H9 (cell line): ENCODE measurements at regions not wholly inside any gene's neighbourhood (a gene's known extent, or its start where the extent isn't known, plus 50 kb on each side); places are given as distances from the start of the nearest gene placed in this dataset.

Source experiments
- DNase-seq: peaks from one replicate; pipeline ENCODE4 v3.0.0-alpha.2; 2017
- H2AFZ ChIP-seq: one replicate; pipeline ENCODE4 v1.6.1; 2013; ENCODE audit warnings: mild to moderate bottlenecking, low read length, control low read depth, moderate library complexity
- H2AK5ac ChIP-seq: 2 replicates; pipeline ENCODE4 v1.6.1; 2013; ENCODE audit warnings: low read length, control low read depth, mixed read lengths; ENCODE audit not compliant: insufficient read length
- H2BK120ac ChIP-seq: one replicate; pipeline ENCODE4 v1.6.1; 2013; ENCODE audit warnings: low read depth, mild to moderate bottlenecking, low read length, control low read depth, inconsistent platforms; ENCODE audit not compliant: poor library complexity, severe bottlenecking
- H2BK12ac ChIP-seq: 2 replicates; pipeline ENCODE4 v1.6.1; 2013; ENCODE audit warnings: low read length, control low read depth, mixed read lengths, low read depth; ENCODE audit not compliant: insufficient read length
- H2BK15ac ChIP-seq: 2 replicates; pipeline ENCODE4 v1.6.1; 2013; ENCODE audit warnings: low read depth, low read length, control low read depth
- H2BK20ac ChIP-seq: one replicate; pipeline ENCODE4 v1.6.1; 2013; ENCODE audit warnings: low read depth, mild to moderate bottlenecking, low read length, control low read depth, inconsistent platforms; ENCODE audit not compliant: poor library complexity, severe bottlenecking
- H2BK5ac ChIP-seq: 2 replicates; pipeline ENCODE4 v1.6.1; 2013; ENCODE audit warnings: low read length, control low read depth, mixed read lengths; ENCODE audit not compliant: insufficient read length
- H3K14ac ChIP-seq: 2 replicates; pipeline ENCODE4 v1.6.1; 2013; ENCODE audit warnings: low read length, control low read depth; ENCODE audit not compliant: insufficient read depth
- H3K18ac ChIP-seq: 2 replicates; pipeline ENCODE4 v1.6.1; 2013; ENCODE audit warnings: low read depth, mild to moderate bottlenecking, mixed read lengths, low read length, control low read depth; ENCODE audit not compliant: insufficient read length
- H3K23ac ChIP-seq: 2 replicates; pipeline ENCODE4 v1.6.1; 2013; ENCODE audit warnings: low read length, control low read depth, mixed read lengths, low read depth; ENCODE audit not compliant: insufficient read length
- H3K23me2 ChIP-seq: 2 replicates; pipeline ENCODE4 v1.6.1; 2013; ENCODE audit warnings: low read depth, mild to moderate bottlenecking, mixed read lengths, low read length, control low read depth; ENCODE audit not compliant: insufficient read length, poor library complexity, severe bottlenecking
- H3K27ac ChIP-seq: 2 replicates; pipeline ENCODE4 v1.5.1; 2013; ENCODE audit warnings: low read length, control low read depth, mixed read lengths, low read depth; ENCODE audit not compliant: insufficient read length
- H3K27me3 ChIP-seq: 2 replicates; pipeline ENCODE4 v1.6.1; 2013; ENCODE audit warnings: low read length, control low read depth, inconsistent platforms; ENCODE audit not compliant: insufficient read depth
- H3K4ac ChIP-seq: 2 replicates; pipeline ENCODE4 v1.6.1; 2013; ENCODE audit warnings: low read depth, mild to moderate bottlenecking, control low read depth, inconsistent platforms, low read length, moderate library complexity
- H3K4me1 ChIP-seq: 2 replicates; pipeline ENCODE4 v1.6.1; 2013; ENCODE audit warnings: low read length, control low read depth, inconsistent platforms; ENCODE audit not compliant: insufficient read depth
- H3K4me2 ChIP-seq: 2 replicates; pipeline ENCODE4 v1.6.1; 2013; ENCODE audit warnings: low read length, control low read depth, mixed read lengths; ENCODE audit not compliant: insufficient read length, insufficient read depth
- H3K56ac ChIP-seq: 2 replicates; pipeline ENCODE4 v1.6.1; 2013; ENCODE audit warnings: low read depth, mild to moderate bottlenecking, mixed read lengths, low read length, control low read depth; ENCODE audit not compliant: insufficient read length
- H3K79me1 ChIP-seq: 2 replicates; pipeline ENCODE4 v1.6.1; 2013; ENCODE audit warnings: low read depth, mild to moderate bottlenecking, moderate library complexity, low read length, control low read depth, inconsistent platforms; ENCODE audit not compliant: insufficient read depth, poor library complexity, severe bottlenecking
- H3K79me2 ChIP-seq: 2 replicates; pipeline ENCODE4 v1.6.1; 2013; ENCODE audit warnings: low read length, control low read depth, inconsistent platforms; ENCODE audit not compliant: insufficient read depth
- H3K9ac ChIP-seq: 2 replicates; pipeline ENCODE4 v1.6.1; 2013; ENCODE audit warnings: low read length, control low read depth, mixed read lengths; ENCODE audit not compliant: insufficient read length; ENCODE audit errors: extremely low read depth
- H3K9me3 ChIP-seq: one replicate; pipeline ENCODE4 v1.6.1; 2013; ENCODE audit warnings: low read depth, low read length, inconsistent platforms; ENCODE audit not compliant: control insufficient read depth
- H3T11ph ChIP-seq: one replicate; pipeline ENCODE4 v1.6.1; 2013; ENCODE audit warnings: mild to moderate bottlenecking, low read length, control low read depth, inconsistent platforms
- H4K20me1 ChIP-seq: one replicate; pipeline ENCODE4 v1.6.1; 2013; ENCODE audit not compliant: control insufficient read depth, insufficient read length, insufficient read depth
- H4K5ac ChIP-seq: 2 replicates; pipeline ENCODE4 v1.6.1; 2013; ENCODE audit warnings: low read depth, mild to moderate bottlenecking, mixed read lengths, low read length, control low read depth; ENCODE audit not compliant: insufficient read length
- H4K8ac ChIP-seq: replicated peaks from 2 replicates; pipeline ENCODE4 v1.6.1; 2013; ENCODE audit warnings: low read length, control low read depth, mixed read lengths, low read depth; ENCODE audit not compliant: insufficient read length
- H4K91ac ChIP-seq: 2 replicates; pipeline ENCODE4 v1.6.1; 2013; ENCODE audit warnings: low read depth, mild to moderate bottlenecking, moderate library complexity, mixed read lengths, low read length, control low read depth; ENCODE audit not compliant: insufficient read length
- H3K27ac Mint-ChIP-seq, 3 experiments: 2 replicates in 2 of 3; 3 replicates in 1 of 3; pipeline ENCODE4 v1.8.0; 2020 to 2021; ENCODE audit warnings: mixed read lengths in 3 of 3, mild to moderate bottlenecking in 1 of 3, moderate library complexity in 1 of 3
- H3K27me3 Mint-ChIP-seq: 2 replicates; pipeline ENCODE4 v1.8.0; 2021; ENCODE audit warnings: low read depth, mild to moderate bottlenecking, moderate library complexity, mixed read lengths
- H3K36me3 Mint-ChIP-seq, 3 experiments: 2 replicates in 2 of 3; 3 replicates in 1 of 3; pipeline ENCODE4 v1.8.0; 2020 to 2021; ENCODE audit warnings: low read depth in 3 of 3, mixed read lengths in 3 of 3; ENCODE audit not compliant: insufficient read depth in 1 of 3
- H3K4me1 Mint-ChIP-seq, 2 experiments: 2 replicates each; pipeline ENCODE4 v1.8.0; 2020; ENCODE audit warnings: mixed read lengths in 2 of 2
- H3K4me3 Mint-ChIP-seq, 2 experiments: 2 replicates in 1 of 2; 3 replicates in 1 of 2; pipeline ENCODE4 v1.8.0; 2020 to 2021; ENCODE audit warnings: mild to moderate bottlenecking in 2 of 2, mixed read lengths in 2 of 2, moderate library complexity in 1 of 2
- H3K9me3 Mint-ChIP-seq, 2 experiments: 2 replicates in 1 of 2; 3 replicates in 1 of 2; pipeline ENCODE4 v1.8.0; 2020; ENCODE audit warnings: mild to moderate bottlenecking in 2 of 2, mixed read lengths in 2 of 2, moderate library complexity in 1 of 2
- CTCF ChIP-seq: fragments of 200-600 bp; sonication (generic); conservative IDR thresholded peaks from 3 replicates; pipeline ENCODE4 v1.8.0; 2021; ENCODE audit warnings: antibody characterized with exemption, mild to moderate bottlenecking
- WGBS: extraction: QIAGEN DNeasy Blood & Tissue Kit; methylation state at CpG from one replicate; pipeline ENCODE4 v1.1.7; 2013; ENCODE audit warnings: missing lambda C conversion rate, low lambda C conversion rate, mixed read lengths; ENCODE audit not compliant: insufficient read length; ENCODE audit errors: extremely low coverage; 5-methylcytosine and 5-hydroxymethylcytosine counted together

- H4K8ac ChIP-seq = no peak overlapping the region
- H3K18ac ChIP-seq = no peak overlapping the region
- no peak overlapping the region for H2BK5ac ChIP-seq
- no CpG with 5 or more reads among the region's 1 CpG for WGBS
- H4K5ac ChIP-seq = no peak overlapping the region
- no peaks in the 10 kb centered on the region for H3K79me1 ChIP-seq
- no peak overlapping the region for H3K23ac ChIP-seq
- H4K91ac ChIP-seq = no peak overlapping the region
- Mint-ChIP-seq H3K27ac (no peak overlapping the region), H3K27me3 (peaks cover 3% of the 10 kb centered on the region), H3K36me3 (no peaks in the 10 kb centered on the region), H3K9me3 (peaks cover 0 to 3% of the 10 kb centered on the region in 2 experiments; a peak in 1 of 5 replicates), H3K4me3 (no peak overlapping the region), H3K4me1 (peaks cover 0 to 5% of the 10 kb centered on the region in 2 experiments; a peak in 1 of 4 replicates)
- no peak overlapping the region for H2BK20ac ChIP-seq
- H3T11ph ChIP-seq = no peak overlapping the region
- H3K4ac ChIP-seq = no peak overlapping the region
- no peak overlapping the region for H2BK15ac ChIP-seq
- H3K14ac ChIP-seq = no peak overlapping the region
- no peak for DNase-seq
- peaks cover 5% of the 10 kb centered on the region for H3K9me3 ChIP-seq
- no peak overlapping the region for H2AK5ac ChIP-seq
- H3K79me2 ChIP-seq = no peaks in the 10 kb centered on the region
- H3K27me3 ChIP-seq = no peaks in the 10 kb centered on the region
- TF ChIP-seq CTCF = no peak
- H3K27ac ChIP-seq = no peak overlapping the region
- H3K23me2 ChIP-seq = peaks cover 2% of the 10 kb centered on the region
- no peak overlapping the region for H2BK12ac ChIP-seq
- no peak overlapping the region for H3K9ac ChIP-seq
- no peak overlapping the region for H3K4me2 ChIP-seq
- no peaks in the 10 kb centered on the region for H3K4me1 ChIP-seq
- no peak overlapping the region for H2AFZ ChIP-seq
- H3K56ac ChIP-seq = no peak overlapping the region
- no peaks in the 10 kb centered on the region for H4K20me1 ChIP-seq
- no peak overlapping the region for H2BK120ac ChIP-seq
Observed at GRCh38 chr1:5399771-5400170, 592.5 kb downstream of the NPHP4 start.
